Right atrium auricular region (tissue), 2 donors: ENCODE measurements at regions not wholly inside any gene's neighbourhood (a gene's known extent, or its start where the extent isn't known, plus 50 kb on each side); places are given as distances from the start of the nearest gene placed in this dataset.

Experiments
- DNase-seq: peaks from one replicate; pipeline ENCODE4 v3.0.0-alpha.2; 2019; ENCODE audit warnings: low spot score
- H3K27ac ChIP-seq, 2 donors: fragments of 200-600 bp; sonication (generic); 1 replicate in 1 of 2; 2 replicates in 1 of 2; pipeline ENCODE4 v1.5.1; 2016 to 2019
- H3K27me3 ChIP-seq, 2 donors: fragments of 200-600 bp; sonication (generic); one replicate each; pipeline versions ENCODE4 v1.5.1 to v1.6.0; 2017 to 2019
- H3K36me3 ChIP-seq: fragments of 200-600 bp; sonication (generic); one replicate; pipeline ENCODE4 v1.5.1; 2016
- H3K4me1 ChIP-seq, 2 donors: fragments of 200-600 bp; sonication (generic); one replicate each; pipeline versions ENCODE4 v1.5.1 to v1.6.0; 2017 to 2019
- H3K4me3 ChIP-seq, 2 donors: fragments of 200-600 bp; sonication (generic); 1 replicate in 1 of 2; 2 replicates in 1 of 2; pipeline ENCODE4 v1.5.1; 2017 to 2019; ENCODE audit warnings: mild to moderate bottlenecking in 1 of 2, moderate library complexity in 1 of 2
- H3K9me3 ChIP-seq, 2 donors: fragments of 200-600 bp; sonication (generic); one replicate each; pipeline ENCODE4 v1.5.1; 2019
- CTCF ChIP-seq, 2 donors: fragments of 200-600 bp; sonication (generic); IDR thresholded peaks; one replicate each; pipeline ENCODE4 v1.5.1; 2019; ENCODE audit warnings: antibody characterized with exemption in 2 of 2

GRCh38 chr13:34019870-34020269 lies 201.9 kb downstream of the RFC3 start:
- DNase-seq, result no peak
- Histone ChIP-seq H3K9me3 (peaks cover 0 to 17% of the 10 kb centered on the region in 2 donors), H3K27ac (no peak overlapping the region), H3K27me3 (no peaks in the 10 kb centered on the region), H3K36me3 (no peaks in the 10 kb centered on the region), H3K4me3 (no peak overlapping the region), H3K4me1 (no peaks in the 10 kb centered on the region)
- no peak for TF ChIP-seq CTCF (IDR thresholded peaks at IDR 0.05)

- H3K4me3 ChIP-seq, result no peak overlapping the region
- H3K36me3 ChIP-seq, result no peaks in the 10 kb centered on the region
- peaks cover 0 to 17% of the 10 kb centered on the region in 2 donors for H3K9me3 ChIP-seq
- no peak for DNase-seq
- no peak for TF ChIP-seq CTCF (IDR thresholded peaks at IDR 0.05)
- no peaks in the 10 kb centered on the region for H3K27me3 ChIP-seq
- H3K27ac ChIP-seq, result no peak overlapping the region
- no peaks in the 10 kb centered on the region for H3K4me1 ChIP-seq
These were observed 202.4 kb downstream of the RFC3 start for GRCh38 chr13:34020388-34020787.

- peaks cover 0 to 17% of the 10 kb centered on the region in 2 donors for H3K9me3 ChIP-seq
- H3K4me1 ChIP-seq, result no peaks in the 10 kb centered on the region
- no peak overlapping the region for H3K27ac ChIP-seq
- no peaks in the 10 kb centered on the region for H3K36me3 ChIP-seq
- H3K4me3 ChIP-seq, result no peak overlapping the region
- no peak for DNase-seq
- TF ChIP-seq CTCF (IDR thresholded peaks at IDR 0.05), result no peak
- no peaks in the 10 kb centered on the region for H3K27me3 ChIP-seq
These were observed 203.7 kb downstream of the RFC3 start for GRCh38 chr13:34021619-34022018.

- Histone ChIP-seq H3K4me1 (no peaks in the 10 kb centered on the region), H3K27ac (no peak overlapping the region), H3K36me3 (no peaks in the 10 kb centered on the region), H3K4me3 (no peak overlapping the region), H3K27me3 (no peaks in the 10 kb centered on the region), H3K9me3 (peaks cover 0 to 17% of the 10 kb centered on the region in 2 donors)
- TF ChIP-seq CTCF (IDR thresholded peaks at IDR 0.05), result no peak
- no peak for DNase-seq
These were observed 207.8 kb downstream of the RFC3 start for GRCh38 chr13:34025746-34026145.

- no peaks in the 10 kb centered on the region for H3K4me1 ChIP-seq
- H3K27ac ChIP-seq, result no peak overlapping the region
- DNase-seq, result no peak
- H3K4me3 ChIP-seq, result no peak overlapping the region
- H3K36me3 ChIP-seq, result no peaks in the 10 kb centered on the region
- H3K27me3 ChIP-seq, result no peaks in the 10 kb centered on the region
- no peak for TF ChIP-seq CTCF (IDR thresholded peaks at IDR 0.05)
- H3K9me3 ChIP-seq, result peaks cover 0 to 12% of the 10 kb centered on the region in 2 donors
These were observed 208.4 kb downstream of the RFC3 start for GRCh38 chr13:34026308-34026707.
